ENCODE measurements at regions not wholly inside any gene's neighbourhood (a gene's known extent, or its start where the extent isn't known, plus 50 kb on each side); places are given as distances from the start of the nearest gene placed in this dataset.

- TF ChIP-seq, protein P1, sequence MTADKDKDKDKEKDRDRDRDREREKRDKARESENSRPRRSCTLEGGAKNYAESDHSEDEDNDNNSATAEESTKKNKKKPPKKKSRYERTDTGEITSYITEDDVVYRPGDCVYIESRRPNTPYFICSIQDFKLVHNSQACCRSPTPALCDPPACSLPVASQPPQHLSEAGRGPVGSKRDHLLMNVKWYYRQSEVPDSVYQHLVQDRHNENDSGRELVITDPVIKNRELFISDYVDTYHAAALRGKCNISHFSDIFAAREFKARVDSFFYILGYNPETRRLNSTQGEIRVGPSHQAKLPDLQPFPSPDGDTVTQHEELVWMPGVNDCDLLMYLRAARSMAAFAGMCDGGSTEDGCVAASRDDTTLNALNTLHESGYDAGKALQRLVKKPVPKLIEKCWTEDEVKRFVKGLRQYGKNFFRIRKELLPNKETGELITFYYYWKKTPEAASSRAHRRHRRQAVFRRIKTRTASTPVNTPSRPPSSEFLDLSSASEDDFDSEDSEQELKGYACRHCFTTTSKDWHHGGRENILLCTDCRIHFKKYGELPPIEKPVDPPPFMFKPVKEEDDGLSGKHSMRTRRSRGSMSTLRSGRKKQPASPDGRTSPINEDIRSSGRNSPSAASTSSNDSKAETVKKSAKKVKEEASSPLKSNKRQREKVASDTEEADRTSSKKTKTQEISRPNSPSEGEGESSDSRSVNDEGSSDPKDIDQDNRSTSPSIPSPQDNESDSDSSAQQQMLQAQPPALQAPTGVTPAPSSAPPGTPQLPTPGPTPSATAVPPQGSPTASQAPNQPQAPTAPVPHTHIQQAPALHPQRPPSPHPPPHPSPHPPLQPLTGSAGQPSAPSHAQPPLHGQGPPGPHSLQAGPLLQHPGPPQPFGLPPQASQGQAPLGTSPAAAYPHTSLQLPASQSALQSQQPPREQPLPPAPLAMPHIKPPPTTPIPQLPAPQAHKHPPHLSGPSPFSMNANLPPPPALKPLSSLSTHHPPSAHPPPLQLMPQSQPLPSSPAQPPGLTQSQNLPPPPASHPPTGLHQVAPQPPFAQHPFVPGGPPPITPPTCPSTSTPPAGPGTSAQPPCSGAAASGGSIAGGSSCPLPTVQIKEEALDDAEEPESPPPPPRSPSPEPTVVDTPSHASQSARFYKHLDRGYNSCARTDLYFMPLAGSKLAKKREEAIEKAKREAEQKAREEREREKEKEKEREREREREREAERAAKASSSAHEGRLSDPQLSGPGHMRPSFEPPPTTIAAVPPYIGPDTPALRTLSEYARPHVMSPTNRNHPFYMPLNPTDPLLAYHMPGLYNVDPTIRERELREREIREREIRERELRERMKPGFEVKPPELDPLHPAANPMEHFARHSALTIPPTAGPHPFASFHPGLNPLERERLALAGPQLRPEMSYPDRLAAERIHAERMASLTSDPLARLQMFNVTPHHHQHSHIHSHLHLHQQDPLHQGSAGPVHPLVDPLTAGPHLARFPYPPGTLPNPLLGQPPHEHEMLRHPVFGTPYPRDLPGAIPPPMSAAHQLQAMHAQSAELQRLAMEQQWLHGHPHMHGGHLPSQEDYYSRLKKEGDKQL (CRISPR knock-in tag; IDR thresholded peaks at IDR 0.05; ENCODE audit: low read depth), result peak; percentile 95
- TF ChIP-seq, protein P2, sequence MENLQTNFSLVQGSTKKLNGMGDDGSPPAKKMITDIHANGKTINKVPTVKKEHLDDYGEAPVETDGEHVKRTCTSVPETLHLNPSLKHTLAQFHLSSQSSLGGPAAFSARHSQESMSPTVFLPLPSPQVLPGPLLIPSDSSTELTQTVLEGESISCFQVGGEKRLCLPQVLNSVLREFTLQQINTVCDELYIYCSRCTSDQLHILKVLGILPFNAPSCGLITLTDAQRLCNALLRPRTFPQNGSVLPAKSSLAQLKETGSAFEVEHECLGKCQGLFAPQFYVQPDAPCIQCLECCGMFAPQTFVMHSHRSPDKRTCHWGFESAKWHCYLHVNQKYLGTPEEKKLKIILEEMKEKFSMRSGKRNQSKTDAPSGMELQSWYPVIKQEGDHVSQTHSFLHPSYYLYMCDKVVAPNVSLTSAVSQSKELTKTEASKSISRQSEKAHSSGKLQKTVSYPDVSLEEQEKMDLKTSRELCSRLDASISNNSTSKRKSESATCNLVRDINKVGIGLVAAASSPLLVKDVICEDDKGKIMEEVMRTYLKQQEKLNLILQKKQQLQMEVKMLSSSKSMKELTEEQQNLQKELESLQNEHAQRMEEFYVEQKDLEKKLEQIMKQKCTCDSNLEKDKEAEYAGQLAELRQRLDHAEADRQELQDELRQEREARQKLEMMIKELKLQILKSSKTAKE (CRISPR knock-in tag; IDR thresholded peaks at IDR 0.05; ENCODE audit: borderline replicate concordance), result peak; percentile 100
- TF ChIP-seq ZNF691 (CRISPR knock-in tag; IDR thresholded peaks at IDR 0.05; ENCODE audit: borderline replicate concordance, low read depth) (peak; percentile 98), THRA (CRISPR knock-in tag; IDR thresholded peaks at IDR 0.05; ENCODE audit: borderline replicate concordance) (peak; percentile 98), ZBTB4 (CRISPR knock-in tag; IDR thresholded peaks at IDR 0.05; ENCODE audit: borderline replicate concordance) (peak; percentile 99), ZNF326 (CRISPR knock-in tag; IDR thresholded peaks at IDR 0.05; ENCODE audit: borderline replicate concordance) (no peak; the same call in 1 of the 2 replicates), MEIS2 (CRISPR knock-in tag; IDR thresholded peaks at IDR 0.05) (peak; percentile 98), ZBTB20 (CRISPR knock-in tag; IDR thresholded peaks at IDR 0.05; ENCODE audit: borderline replicate concordance, low read depth) (peak; percentile 97), SIX1 (CRISPR knock-in tag; IDR thresholded peaks at IDR 0.05; ENCODE audit: borderline replicate concordance) (peak; percentile 90), ARID2 (CRISPR knock-in tag; IDR thresholded peaks at IDR 0.05; ENCODE audit: borderline replicate concordance) (peak; percentile 57; the same call in 1 of the 2 replicates), ZNF605 (CRISPR knock-in tag; IDR thresholded peaks at IDR 0.05) (peak; percentile 99)
- TF ChIP-seq, protein P3, sequence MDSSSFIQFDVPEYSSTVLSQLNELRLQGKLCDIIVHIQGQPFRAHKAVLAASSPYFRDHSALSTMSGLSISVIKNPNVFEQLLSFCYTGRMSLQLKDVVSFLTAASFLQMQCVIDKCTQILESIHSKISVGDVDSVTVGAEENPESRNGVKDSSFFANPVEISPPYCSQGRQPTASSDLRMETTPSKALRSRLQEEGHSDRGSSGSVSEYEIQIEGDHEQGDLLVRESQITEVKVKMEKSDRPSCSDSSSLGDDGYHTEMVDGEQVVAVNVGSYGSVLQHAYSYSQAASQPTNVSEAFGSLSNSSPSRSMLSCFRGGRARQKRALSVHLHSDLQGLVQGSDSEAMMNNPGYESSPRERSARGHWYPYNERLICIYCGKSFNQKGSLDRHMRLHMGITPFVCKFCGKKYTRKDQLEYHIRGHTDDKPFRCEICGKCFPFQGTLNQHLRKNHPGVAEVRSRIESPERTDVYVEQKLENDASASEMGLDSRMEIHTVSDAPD (CRISPR knock-in tag; IDR thresholded peaks at IDR 0.05), result peak; percentile 92
Measured at GRCh38 chr6:167683028-167683862, 143.5 kb upstream of the AFDN start (continued).
